Hematopoietic multipotent progenitor cell (in vitro differentiated cells): ENCODE measurements at regions not wholly inside any gene's neighbourhood (a gene's known extent, or its start where the extent isn't known, plus 50 kb on each side); places are given as distances from the start of the nearest gene placed in this dataset.
A peak's percentile ranks its signal among the peaks of the same experiment; 100 is the strongest.

Source experiments
- DNase-seq, 3 donors: peaks; one replicate each; pipeline ENCODE4 v3.0.0-alpha.2; 2011 to 2015; ENCODE audit warnings: low read depth in 2 of 3, low spot score in 2 of 3

DNA sequence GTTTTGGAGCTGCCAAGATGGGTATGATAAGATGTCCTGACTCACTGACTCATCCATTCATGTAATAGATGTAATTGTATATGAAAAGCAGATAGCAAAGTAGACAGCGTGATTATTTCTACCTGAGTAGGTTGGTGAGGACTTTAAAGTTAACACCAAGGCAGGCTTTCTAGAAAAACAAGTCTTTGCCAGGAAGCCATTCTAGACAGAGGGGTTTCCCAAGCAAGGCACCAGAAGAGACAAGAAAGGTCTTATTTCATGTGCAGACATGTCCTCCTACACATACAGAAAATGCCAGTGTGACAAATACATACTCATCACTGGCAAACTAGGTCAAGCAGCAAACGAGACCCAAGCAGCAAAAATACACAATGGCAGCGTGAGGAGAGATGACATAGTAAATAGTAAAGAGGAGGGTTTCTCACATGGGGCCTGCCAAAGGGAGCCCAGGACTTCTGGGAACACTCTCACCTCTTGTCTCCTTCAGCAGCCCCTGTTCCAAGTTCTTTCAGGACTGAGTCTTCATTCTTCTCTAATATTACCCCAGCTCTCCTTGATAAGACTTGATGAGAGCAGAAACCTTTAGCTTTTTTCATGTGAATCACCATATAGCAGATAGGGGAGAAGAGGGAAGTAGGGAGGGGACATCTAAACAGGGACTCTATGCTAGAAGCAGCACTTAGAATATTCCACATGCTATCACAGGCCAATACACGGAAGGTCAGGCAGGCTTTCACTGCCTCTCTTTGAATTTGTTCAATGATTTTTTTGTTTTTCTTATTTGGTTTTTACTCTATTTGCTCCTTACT, 114.6 kb upstream of the ATP1B1 start:
- no peak for DNase-seq

DNA sequence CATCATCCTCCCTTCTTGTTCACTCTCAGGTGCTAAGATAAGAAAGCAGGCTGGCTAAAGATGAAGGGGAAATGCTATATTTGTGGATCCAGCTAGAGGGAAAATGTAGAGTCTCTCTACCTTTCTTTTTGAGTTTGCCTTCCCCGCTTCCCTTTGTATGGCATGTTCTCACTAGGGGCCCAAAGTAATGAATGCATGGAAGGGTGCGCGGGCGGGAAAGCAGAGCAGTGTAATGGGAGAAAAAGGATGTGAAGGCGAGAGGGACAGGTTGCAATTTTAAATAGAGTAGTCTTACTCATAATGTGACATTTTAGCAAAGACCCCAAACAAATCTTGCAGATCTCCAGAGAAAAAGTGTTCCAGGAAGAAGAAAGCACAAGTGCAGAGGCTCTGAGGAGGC, 105.1 kb upstream of the ATP1B1 start:
- DNase-seq, result no peak

DNA sequence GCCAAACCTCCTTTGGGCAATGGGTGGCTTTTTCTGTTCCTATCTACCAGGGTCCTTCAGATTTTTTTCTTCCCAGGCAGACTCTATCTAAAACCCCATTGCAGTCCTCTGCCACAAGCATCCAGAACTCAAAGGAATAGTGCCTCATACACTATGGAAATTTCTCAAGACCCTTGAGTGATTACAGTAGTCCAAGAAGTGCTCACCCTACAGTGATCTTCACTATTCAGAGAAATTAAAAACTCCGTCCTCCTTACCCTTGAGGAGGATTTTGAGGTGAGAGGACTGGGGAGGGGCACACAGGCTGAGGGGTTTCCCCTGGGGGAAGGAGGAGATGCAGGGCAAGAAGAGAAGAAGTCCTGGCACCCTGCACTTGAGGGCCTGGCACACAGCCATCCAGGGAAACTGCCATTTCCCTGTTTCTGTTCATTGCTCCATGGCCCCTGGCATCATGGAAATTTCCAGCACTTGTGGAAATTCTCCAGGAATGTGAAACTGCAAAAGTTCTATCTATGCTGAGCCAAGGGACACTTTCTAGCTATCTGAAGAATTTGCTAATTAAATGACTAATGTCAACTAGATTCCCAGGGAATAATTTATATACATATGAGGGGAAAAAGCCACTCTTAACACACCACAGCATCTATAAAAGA, 102.5 kb upstream of the ATP1B1 start:
- DNase-seq, result no peak

DNA sequence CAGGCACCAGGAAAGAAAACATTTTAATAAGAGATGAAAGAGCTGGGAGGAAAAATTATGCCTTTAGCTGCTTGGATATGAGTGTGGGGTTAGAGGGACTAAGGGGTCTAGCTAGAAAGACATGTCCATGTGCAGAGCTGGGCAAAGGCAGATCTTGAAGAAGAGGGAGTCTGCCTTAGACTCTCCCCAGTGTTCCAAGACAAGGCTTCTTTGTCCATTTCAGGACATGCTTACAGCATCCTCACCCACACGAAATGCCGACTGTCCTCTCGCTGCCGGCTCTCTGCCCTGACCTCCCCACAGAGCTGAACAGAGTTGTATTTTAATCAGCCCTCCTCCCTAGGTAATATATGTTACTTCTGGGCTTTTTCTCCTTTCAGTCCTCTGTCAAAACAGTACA, 100.7 kb upstream of the ATP1B1 start:
- no peak for DNase-seq

DNA sequence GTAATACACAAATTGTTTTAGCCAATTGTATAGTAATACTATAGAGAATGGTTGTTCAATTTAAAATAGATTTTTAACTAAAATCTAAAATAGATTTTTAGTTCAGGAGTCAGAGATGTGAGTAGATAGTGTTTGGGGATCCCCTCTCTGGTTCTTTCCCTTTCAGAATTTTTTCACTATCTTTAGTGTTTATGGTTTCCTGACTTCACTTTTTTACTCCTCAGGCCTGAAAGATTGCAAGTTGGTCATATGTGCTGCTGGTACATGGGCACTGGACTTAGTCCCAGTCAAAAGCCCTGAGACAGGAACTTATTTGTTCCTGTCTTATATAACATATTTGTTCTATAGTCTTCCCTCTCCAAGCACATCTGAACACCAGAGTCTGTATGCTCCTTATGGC, 96.8 kb upstream of the ATP1B1 start:
- no peak for DNase-seq

DNA sequence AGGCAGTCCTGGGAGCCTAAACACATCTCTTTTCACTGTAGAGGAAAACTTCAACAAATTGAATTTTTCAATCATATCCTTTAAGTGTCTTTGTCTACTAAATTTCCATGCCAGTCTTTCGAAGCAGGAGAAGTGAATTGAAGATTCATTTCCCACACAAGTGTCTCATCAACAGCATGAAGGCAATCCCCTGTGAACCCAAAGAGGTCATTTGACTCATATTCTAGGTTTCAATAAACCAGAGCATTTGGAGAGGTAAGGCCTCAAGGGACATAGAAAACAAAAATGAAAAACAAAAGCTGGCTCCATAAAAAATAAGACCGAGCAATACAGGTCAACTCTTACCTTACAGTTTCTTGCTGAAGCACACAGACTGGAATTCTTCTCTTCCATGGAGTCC, 94.1 kb upstream of the ATP1B1 start:
- no peak for DNase-seq

DNA sequence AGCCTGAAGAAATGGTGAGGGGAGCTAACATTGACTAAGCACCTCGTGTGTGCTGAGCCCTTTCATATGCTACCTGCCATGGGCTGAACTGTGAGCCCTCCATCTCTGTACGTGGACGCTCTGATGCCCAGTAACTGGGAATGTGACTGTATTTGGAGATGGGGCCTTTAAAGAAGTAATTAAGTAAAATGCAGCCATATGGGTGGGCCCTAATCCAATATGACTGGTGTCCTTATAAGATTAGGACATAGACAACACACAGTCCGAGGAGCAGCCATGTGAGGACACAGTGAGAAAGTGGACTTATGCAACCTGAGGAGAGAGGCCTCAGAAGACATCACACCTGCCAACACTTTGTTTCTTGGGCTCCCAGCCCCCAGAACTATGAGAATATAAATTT, 92.7 kb upstream of the ATP1B1 start:
- no peak for DNase-seq

DNA sequence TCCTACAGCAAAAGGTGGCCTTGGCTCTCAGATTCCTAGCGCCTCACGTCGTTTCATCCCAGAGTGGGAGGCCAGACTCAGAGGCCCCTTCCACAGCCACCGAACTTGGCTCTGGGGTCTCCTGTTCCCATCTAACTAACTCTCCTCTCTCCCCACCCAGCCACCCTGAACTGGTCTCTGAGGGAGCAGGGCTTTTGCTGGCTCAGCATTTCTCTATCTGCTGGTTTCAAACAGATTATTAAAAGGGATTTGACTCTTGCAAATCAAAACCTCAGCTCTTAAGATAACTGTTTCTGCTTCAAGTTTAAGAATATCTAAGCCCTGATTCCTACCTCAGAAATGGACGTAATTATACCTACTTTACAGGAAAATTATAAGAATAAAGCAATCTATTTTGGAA, 91.0 kb upstream of the ATP1B1 start:
- no peak for DNase-seq

DNA sequence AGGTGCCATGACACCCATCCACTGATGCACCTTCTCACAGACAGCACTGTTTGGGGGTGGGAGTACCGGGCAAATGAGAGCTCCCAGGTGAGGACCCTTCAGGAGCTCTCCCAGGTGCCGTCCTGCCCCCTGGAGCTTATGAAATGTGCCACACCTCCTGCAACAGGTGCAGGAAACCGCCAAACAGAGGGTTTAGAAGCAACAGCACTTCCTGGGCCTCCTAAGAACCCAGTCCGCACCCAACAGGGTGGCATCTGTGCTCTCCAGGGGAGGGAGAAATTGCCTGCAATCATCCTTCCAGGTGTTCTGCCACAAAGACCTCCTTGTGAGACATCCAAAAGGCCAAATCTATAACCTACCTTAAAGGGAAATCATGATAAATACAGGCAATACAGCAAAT, 87.7 kb upstream of the ATP1B1 start:
- DNase-seq, result no peak

DNA sequence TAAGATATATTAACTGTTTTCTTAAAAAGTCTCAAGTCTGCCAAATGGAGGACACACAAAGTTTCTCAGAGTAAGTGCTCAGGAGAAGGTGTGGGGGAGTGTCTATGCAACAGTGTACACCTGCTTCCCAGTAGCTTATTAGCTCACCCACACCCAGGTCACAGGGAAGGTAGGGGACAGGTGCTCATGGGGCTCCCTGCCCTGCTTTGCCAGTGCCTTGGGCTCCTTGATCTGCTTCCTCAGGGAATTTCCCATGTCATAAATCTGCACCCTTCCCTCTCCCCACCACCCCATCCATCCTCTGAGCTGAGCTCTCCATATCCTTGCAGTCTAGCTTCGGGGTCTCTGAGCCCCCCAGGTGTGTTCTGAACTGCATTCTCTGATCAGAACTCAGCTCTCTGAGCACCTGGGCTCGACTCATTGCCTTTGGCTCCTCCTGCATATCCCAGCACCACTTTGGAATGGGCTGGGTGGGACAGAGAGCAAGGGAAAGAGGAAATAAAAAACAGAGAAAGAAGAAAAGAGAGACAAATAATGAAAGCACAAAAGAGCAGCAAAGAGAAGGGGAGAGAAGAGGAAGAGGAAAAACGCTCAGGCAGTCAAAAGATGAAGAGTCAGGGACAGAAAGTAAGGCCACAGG, 87.0 kb upstream of the ATP1B1 start:
- DNase-seq, result no peak

DNA sequence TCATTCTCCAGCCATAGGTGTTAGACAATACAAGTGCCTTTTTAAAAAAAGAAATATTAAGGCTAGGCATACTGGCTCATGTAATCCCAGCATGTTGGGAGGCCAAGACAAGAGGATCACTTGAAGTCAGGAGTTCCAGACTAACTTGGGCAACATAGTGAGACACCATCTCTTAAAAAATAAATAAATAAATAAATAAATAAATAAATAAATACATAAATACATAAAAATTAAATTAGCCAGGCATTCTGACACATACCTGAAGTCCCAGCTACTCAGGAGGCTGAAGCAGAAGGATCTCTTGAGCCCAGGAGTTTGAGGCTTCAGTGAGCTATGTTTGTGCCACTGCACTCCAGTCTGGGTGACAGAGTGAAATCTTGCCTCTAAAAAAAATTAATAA, 85.8 kb upstream of the ATP1B1 start:
- DNase-seq, result no peak

DNA sequence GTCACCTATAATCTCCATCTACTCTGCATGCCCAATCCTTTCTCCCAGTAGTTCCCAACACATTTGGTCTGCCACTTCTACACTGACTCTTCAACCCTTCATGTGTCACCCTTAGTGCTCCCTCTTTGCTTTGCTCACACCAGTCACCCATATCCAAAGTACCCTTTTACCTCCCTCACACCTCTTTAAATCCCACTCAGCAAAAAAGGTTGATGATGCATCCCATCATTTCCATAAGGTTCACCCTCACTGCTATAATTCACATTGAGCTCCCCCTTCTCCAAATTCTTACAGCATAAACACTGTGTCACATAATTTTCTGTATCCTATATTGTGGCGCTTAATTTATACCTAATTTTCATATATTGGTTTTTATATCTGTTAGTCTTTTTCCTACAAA, 83.8 kb upstream of the ATP1B1 start:
- no peak for DNase-seq

DNA sequence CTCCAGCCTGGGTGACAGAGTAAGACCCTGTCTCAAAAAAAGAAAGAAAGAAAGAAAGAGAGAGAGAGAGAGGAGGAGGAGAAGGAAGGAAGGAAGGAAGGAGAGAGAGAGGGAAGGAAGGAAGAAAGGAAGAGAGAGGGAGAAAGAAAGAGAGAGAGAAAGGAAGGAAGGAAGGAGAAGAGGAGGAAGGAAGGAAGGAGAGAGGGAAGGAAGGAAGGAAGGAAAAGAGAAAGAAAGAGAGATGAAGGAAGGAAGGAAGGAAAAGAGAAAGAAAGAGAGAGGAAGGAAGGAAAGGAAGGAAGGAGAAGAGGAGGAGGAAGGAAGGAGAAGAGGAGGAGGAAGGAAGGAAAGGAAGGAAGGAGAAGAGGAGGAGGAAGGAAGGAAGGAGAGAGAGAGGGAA, 82.2 kb upstream of the ATP1B1 start:
- no peak for DNase-seq

DNA sequence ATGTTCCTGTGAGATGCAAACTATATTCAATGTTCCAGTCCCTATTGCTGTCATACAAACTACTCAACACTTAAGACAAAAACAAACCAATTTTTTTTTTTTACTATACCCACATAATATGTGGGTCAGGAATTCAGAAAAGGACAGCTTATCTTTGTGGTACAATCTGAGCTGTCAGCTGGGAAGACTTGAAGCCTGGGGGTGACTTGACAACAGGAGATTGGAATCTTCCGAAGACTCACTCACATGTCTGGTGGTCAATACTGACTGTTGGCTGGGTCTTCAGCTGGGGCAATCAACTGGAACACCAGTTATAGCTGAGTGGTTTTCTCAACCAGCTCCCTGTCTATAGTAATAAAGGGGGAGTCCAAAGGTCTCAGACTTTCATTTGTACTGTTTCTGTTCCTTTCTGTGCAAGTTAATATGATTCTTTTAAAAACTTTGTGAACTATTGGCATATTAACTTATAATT, 81.7 kb upstream of the ATP1B1 start:
- no peak for DNase-seq

DNA sequence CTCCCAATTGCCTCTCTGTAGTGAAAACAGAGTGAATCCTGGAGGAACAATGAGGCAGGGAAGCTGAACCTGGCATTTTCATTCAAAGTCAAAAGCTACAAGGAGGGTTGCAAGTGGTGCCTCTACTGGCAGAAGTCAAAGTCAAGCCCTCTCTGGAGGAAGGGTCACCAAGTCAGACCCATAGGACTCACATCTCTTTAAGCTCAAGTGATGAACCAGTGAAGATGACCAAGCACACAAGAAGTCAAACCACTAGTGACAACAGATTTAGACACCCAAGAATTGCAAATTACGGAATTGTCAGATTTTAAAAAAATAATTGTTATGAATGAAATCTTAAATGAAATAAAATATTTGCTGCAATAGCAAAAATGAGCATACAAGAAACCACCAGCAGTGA, 81.1 kb upstream of the ATP1B1 start:
- DNase-seq, result no peak

DNA sequence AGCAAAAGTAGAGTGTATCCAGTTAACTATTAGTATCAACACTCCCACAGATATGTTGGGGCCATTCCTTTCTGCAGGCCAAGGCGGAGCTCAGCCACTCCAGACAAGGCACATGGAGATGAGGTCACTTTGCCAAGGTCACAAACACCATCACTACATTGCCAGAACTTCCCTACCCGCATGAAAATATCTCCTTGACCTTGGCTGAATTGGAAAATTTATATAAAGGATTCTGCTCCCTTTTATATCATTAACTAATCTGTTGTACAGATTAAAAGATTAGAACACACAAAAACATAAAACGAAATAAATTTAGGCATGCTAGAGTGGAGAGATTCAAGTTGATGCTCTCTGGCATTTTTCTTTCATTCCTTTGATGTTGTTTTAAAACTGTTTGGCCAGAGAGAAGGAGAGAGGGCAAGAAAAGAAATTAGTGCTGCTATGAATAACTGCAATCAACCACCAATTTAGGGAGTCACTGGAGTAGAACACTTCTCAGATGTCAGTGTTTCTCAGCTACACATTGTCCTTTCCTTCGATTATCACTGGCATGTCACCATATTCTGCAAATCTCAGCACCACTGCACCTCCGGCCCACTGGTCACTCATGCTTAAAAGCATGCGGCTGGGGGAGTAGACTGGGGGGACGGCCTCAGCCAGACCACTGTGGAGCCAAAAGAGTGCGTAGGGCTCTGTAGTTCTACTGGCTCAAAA, 78.7 kb upstream of the ATP1B1 start:
- no peak for DNase-seq

DNA sequence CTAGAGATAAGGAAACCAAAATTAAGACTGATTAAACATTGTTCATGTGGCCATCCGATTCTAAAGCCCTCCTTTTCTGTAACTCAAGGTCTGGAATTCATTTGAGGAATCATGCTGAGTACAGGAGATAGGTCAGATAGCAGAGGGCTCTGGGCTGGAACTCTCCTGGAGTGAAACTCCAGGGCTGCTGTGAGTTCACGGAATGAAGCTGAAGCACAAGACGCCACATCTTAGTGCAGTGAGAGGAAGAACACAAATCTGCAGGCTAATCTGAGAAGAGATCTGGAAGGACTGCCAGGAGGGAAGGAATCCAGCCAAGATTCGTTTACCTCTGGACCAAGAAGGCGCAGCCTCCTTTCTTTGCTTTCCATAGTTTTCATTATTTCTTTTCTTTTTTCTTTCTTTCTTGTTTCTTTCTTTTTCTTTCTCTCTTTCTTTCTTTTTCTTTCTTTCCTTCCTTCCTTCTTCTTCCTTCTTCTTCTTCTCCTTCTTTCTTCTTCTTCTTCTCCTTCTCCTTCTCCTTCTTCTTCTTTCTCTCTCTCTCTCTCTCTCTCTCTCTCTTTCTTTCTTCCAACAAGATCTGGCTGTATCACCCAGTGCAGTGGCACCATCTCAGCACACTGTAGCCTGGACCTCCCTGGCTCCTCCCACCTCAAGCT, 74.8 kb upstream of the ATP1B1 start:
- DNase-seq, result no peak

DNA sequence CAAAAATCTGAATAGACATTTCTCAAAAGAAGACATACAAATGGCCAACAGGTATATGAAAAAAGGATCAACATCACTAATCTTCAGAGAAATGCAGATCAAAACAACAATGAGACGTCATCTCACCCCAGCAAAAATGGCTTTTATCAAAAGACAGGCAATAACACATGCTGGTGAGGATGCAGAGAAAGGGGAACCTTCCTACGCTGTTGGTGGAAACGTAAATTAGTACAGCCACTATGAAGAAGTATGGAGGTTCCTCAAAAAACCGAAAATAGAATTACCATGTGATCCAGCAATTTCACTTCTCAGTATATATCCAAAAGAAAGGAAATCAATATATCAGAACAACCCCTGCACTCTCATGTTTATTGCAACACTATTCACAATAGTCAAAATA, 65.1 kb upstream of the ATP1B1 start:
- DNase-seq, result peak in 2 of 3 donors; percentile 15 to 73

DNA sequence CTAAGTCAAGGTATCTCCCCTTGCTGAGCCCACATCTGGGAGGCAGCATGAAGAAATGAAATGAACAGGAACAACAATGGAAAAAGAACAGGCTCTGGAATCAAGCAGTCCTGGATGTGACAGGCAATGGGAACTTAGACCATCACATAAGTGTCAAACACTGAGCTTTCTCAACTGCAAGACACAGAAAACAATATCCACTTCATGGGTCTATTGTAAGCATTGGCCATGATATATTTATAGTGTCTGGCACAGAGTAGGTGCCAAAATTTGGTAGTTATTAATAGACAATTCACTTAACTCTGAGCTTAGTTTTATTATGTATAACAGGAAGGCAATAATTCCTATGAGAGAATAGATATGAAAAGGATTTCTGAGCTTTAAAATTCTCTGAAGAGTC, 64.1 kb upstream of the ATP1B1 start:
- DNase-seq, result no peak

DNA sequence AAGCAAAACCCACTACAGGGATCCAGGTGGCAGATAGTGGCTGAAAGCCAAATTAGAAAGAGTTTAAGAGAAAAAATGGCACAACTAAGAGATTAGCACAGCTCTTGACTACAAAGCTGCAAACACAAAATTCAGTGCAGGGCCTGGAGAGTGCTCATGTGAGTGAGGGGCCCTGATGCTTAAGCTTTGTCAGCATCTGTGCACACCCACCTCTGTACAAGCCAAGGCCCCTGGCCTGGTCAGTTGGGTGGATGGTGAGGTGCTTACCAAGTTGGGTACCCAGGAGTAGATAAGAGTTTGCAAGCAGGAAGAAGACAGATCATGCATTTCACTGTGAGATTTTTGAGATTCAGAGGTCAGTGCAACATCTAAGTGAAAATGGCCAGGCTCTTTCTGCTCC, 62.7 kb upstream of the ATP1B1 start:
- peak in 1 of 3 donors; percentile 16 for DNase-seq

DNA sequence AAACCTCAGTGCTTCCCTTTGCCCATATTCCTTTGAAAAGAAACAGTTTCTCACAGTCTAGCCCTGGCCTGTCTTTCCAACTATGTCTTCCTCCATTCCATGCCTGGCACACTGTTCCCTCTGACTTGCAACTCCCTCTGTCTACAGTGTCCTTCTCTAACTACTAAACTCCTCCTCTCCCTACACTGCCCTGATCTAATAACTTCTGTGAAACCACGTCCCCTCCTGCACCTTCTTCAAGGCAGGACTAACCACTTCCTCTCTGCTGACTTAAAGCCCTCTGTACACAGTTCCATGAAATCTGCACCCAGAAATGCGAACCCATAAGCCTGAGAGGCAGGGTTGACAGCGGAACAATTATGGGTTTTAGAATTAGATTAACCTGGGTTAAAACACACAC, 62.2 kb upstream of the ATP1B1 start:
- peak; percentile 11 to 70 (median 29) for DNase-seq
